Thoracic aorta (tissue), 2 donors: ENCODE measurements at regions not wholly inside any gene's neighbourhood (a gene's known extent, or its start where the extent isn't known, plus 50 kb on each side); places are given as distances from the start of the nearest gene placed in this dataset.
"Not testable (repeated sequence)": the region's sequence is repeated elsewhere in the genome, so short reads cannot be mapped to it uniquely, and the experiment has no call there.

Experiments used
- ATAC-seq: fragments of 150-250 bp; one replicate; pipeline ENCODE4 v1.8.0; 2017; ENCODE audit warnings: low read depth; ENCODE audit not compliant: insufficient number of reproducible peaks, low FRiP score
- DNase-seq: peaks from one replicate; pipeline ENCODE4 v3.0.0-alpha.2; 2020; ENCODE audit warnings: low spot score
- H3K27ac ChIP-seq, 2 donors: fragments of 200-600 bp; sonication (generic); 1 replicate in 1 of 2; 2 replicates in 1 of 2; pipeline ENCODE4 v1.5.1; 2016; ENCODE audit warnings: mild to moderate bottlenecking in 2 of 2, moderate library complexity in 2 of 2
- H3K27me3 ChIP-seq: fragments of 200-600 bp; sonication (generic); replicated peaks from 2 replicates; pipeline ENCODE4 v1.6.0; 2016; ENCODE audit warnings: mild to moderate bottlenecking; ENCODE audit not compliant: insufficient read depth
- H3K36me3 ChIP-seq: fragments of 200-600 bp; sonication (generic); one replicate; pipeline ENCODE4 v1.5.1; 2016
- H3K4me1 ChIP-seq, 2 donors: fragments of 200-600 bp; sonication (generic); 1 replicate in 1 of 2; 2 replicates in 1 of 2; pipeline versions ENCODE4 v1.5.1 to v1.6.0; 2016; ENCODE audit warnings: low read depth in 2 of 2, mild to moderate bottlenecking in 1 of 2; ENCODE audit not compliant: control insufficient read depth in 1 of 2
- H3K4me3 ChIP-seq: fragments of 200-600 bp; sonication (generic); 2 replicates; pipeline ENCODE4 v1.5.1; 2016; ENCODE audit warnings: mild to moderate bottlenecking
- H3K9me3 ChIP-seq: fragments of 200-600 bp; sonication (generic); 2 replicates; pipeline ENCODE4 v1.5.1; 2016
- CTCF ChIP-seq: fragments of 200-600 bp; sonication (generic); IDR thresholded peaks from one replicate; pipeline ENCODE4 v1.5.1; 2019; ENCODE audit warnings: antibody characterized with exemption

GRCh38 chr13:50291611-50292010, 276.4 kb downstream of the KCNRG start:
- no peaks in the 10 kb centered on the region for H3K4me1 ChIP-seq
- no peaks in the 10 kb centered on the region for H3K36me3 ChIP-seq
- no peaks in the 10 kb centered on the region for H3K27me3 ChIP-seq
- no peaks in the 10 kb centered on the region for H3K9me3 ChIP-seq
- TF ChIP-seq CTCF: no peak
- no peak overlapping the region for H3K4me3 ChIP-seq
- H3K27ac ChIP-seq: no peak overlapping the region
- DNase-seq (no peak), ATAC-seq (no peak)

- ATAC-seq: no peak
- no peaks in the 10 kb centered on the region for H3K36me3 ChIP-seq
- DNase-seq: no peak
- H3K27ac ChIP-seq: no peak overlapping the region
- H3K4me1 ChIP-seq: no peaks in the 10 kb centered on the region
- no peaks in the 10 kb centered on the region for H3K27me3 ChIP-seq
- TF ChIP-seq CTCF: no peak
- H3K4me3 ChIP-seq: no peak overlapping the region
- H3K9me3 ChIP-seq: no peaks in the 10 kb centered on the region
Observed at GRCh38 chr13:50292081-50292480, 276.8 kb downstream of the KCNRG start.

- DNase-seq, ATAC-seq, H3K4me1 ChIP-seq: not testable (repeated sequence)
Observed at GRCh38 chr13:50294425-50294824, 279.2 kb downstream of the KCNRG start.

GRCh38 chr13:50299546-50300249, 284.5 kb downstream of the KCNRG start:
- no peak overlapping the region for H3K4me3 ChIP-seq
- no peaks in the 10 kb centered on the region for H3K27me3 ChIP-seq
- TF ChIP-seq CTCF: no peak
- DNase-seq (no peak), ATAC-seq (no peak)
- no peaks in the 10 kb centered on the region for H3K4me1 ChIP-seq
- no peaks in the 10 kb centered on the region for H3K36me3 ChIP-seq
- H3K9me3 ChIP-seq: no peaks in the 10 kb centered on the region
- no peak overlapping the region for H3K27ac ChIP-seq

More at GRCh38 chr13:50294425-50294824, 279.2 kb downstream of the KCNRG start:
- H3K36me3 ChIP-seq, H3K4me3 ChIP-seq, H3K9me3 ChIP-seq, H3K27ac ChIP-seq, H3K27me3 ChIP-seq: not testable (repeated sequence)

- H3K9me3 ChIP-seq: no peaks in the 10 kb centered on the region
- H3K4me3 ChIP-seq: no peak overlapping the region
- no peak for ATAC-seq
- no peaks in the 10 kb centered on the region for H3K27me3 ChIP-seq
- no peaks in the 10 kb centered on the region for H3K36me3 ChIP-seq
- no peaks in the 10 kb centered on the region for H3K4me1 ChIP-seq
- H3K27ac ChIP-seq: no peak overlapping the region
- DNase-seq: no peak
- no peak for TF ChIP-seq CTCF
Observed at GRCh38 chr13:50303963-50304721, 288.9 kb downstream of the KCNRG start.
